Esophagus muscularis mucosa (tissue), 3 donors: ENCODE measurements at regions not wholly inside any gene's neighbourhood (a gene's known extent, or its start where the extent isn't known, plus 50 kb on each side); places are given as distances from the start of the nearest gene placed in this dataset.

Source experiments
- POLR2A ChIP-seq: fragments of 450-650 bp; IDR thresholded peaks from one replicate; pipeline ENCODE4 v1.6.1; 2017; ENCODE audit warnings: antibody characterized with exemption, moderate library complexity, mild to moderate bottlenecking, low read depth
- TF ChIP-seq, protein P1 (sequence below), 3 experiments: fragments of 200-600 bp in 2 of 3; fragments of 450-650 bp in 1 of 3; sonication (generic) in 2 of 3; IDR thresholded peaks; one replicate each; pipeline ENCODE4 v1.5.1; 2017 to 2019; ENCODE audit warnings: antibody characterized with exemption in 3 of 3, mild to moderate bottlenecking in 2 of 3, moderate library complexity in 1 of 3

DNA sequence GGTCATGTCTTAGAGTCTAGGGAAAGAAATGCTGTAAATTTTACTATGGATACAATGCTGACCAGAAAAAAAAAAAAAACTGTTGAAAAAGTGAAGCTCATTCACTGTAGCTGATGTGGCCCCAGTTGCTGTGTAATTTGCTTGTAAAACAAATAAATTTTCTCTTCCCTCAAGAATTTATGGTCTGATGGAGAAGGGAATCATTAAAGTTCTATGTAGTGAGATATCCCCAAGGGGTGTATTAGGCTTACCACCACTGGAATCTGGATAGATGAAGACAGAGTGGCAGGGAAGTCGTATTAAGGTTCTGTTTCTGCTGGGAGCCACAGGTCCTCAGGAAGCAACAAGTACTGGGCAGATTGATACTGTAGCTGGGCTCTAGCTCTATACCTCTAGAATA lies 860.0 kb downstream of the LTN1 start:
- TF ChIP-seq, protein P1, sequence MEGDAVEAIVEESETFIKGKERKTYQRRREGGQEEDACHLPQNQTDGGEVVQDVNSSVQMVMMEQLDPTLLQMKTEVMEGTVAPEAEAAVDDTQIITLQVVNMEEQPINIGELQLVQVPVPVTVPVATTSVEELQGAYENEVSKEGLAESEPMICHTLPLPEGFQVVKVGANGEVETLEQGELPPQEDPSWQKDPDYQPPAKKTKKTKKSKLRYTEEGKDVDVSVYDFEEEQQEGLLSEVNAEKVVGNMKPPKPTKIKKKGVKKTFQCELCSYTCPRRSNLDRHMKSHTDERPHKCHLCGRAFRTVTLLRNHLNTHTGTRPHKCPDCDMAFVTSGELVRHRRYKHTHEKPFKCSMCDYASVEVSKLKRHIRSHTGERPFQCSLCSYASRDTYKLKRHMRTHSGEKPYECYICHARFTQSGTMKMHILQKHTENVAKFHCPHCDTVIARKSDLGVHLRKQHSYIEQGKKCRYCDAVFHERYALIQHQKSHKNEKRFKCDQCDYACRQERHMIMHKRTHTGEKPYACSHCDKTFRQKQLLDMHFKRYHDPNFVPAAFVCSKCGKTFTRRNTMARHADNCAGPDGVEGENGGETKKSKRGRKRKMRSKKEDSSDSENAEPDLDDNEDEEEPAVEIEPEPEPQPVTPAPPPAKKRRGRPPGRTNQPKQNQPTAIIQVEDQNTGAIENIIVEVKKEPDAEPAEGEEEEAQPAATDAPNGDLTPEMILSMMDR (IDR thresholded peaks at IDR 0.05): no peak
- TF ChIP-seq POLR2A: no peak
